Adrenal gland (tissue), 5 donors: ENCODE measurements at regions not wholly inside any gene's neighbourhood (a gene's known extent, or its start where the extent isn't known, plus 50 kb on each side); places are given as distances from the start of the nearest gene placed in this dataset.

ENCODE experiments used
- CTCF ChIP-seq, 6 experiments: fragments of 450-650 bp in 4 of 6; fragments of 200-600 bp in 2 of 6; sonication (generic) in 1 of 6; IDR thresholded peaks; 1 replicate in 5 of 6; 2 replicates in 1 of 6; pipeline versions ENCODE4 v1.5.1 to v1.8.0; 2016 to 2021; ENCODE audit warnings: antibody characterized with exemption in 6 of 6, mild to moderate bottlenecking in 2 of 6, moderate library complexity in 1 of 6
- POLR2A ChIP-seq, 2 donors: fragments of 450-650 bp; IDR thresholded peaks; one replicate each; pipeline ENCODE4 v1.6.1; 2017; ENCODE audit warnings: antibody characterized with exemption in 2 of 2, mild to moderate bottlenecking in 2 of 2, moderate library complexity in 1 of 2
- donor health status: DM: no; HTN: no; CAD: no.

DNA sequence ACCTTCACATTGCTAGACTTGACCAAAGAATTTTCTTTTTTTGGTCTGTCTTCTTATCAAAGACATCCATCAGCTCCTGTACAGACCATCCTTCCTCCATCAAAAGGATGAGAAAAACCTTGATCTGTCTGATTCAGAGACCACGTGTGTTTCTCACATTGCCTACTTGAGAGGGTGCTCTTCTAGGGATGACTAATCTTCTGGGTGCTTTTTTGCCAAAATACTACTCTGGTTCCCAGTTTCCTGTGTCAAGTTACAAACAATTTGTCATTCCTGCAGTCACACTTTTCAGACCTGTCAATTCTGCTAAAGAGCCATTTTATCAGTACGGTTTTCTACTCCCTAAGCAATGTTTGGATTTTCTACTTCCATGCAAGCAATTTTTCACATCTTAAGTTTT is 492.2 kb downstream of the CDH11 start:
- TF ChIP-seq CTCF (IDR thresholded peaks at IDR 0.05) (no peak), POLR2A (IDR thresholded peaks at IDR 0.05) (no peak)
